T-helper 17 cell (primary cell): ENCODE measurements at regions not wholly inside any gene's neighbourhood (a gene's known extent, or its start where the extent isn't known, plus 50 kb on each side); places are given as distances from the start of the nearest gene placed in this dataset.
"Not testable (repeated sequence)": the region's sequence is repeated elsewhere in the genome, so short reads cannot be mapped to it uniquely, and the experiment has no call there.

ENCODE experiments used
- ATAC-seq: fragments of 150-1000 bp; cut with Tn5 transposase; 2 replicates; pipeline ENCODE4 v1.10.0; 2021; ENCODE audit warnings: mild to moderate bottlenecking, moderate library complexity
- DNase-seq, 3 donors: peaks; one replicate each; pipeline versions ENCODE4 v3.0.0 to v3.0.0-alpha.2; 2020 to 2021
- H3K9me3 ChIP-seq: one replicate; pipeline ENCODE4 v1.7.0; 2013; ENCODE audit warnings: low read length, mild to moderate bottlenecking; ENCODE audit not compliant: control insufficient read depth, poor library complexity, severe bottlenecking
- H3K27ac Mint-ChIP-seq: one replicate; pipeline ENCODE4 v1.8.0; 2022; ENCODE audit warnings: mild to moderate bottlenecking, moderate library complexity, mixed read lengths
- H3K27me3 Mint-ChIP-seq: one replicate; pipeline ENCODE4 v1.8.0; 2022; ENCODE audit warnings: mixed read lengths
- H3K36me3 Mint-ChIP-seq: one replicate; pipeline ENCODE4 v1.8.0; 2022; ENCODE audit warnings: low read depth, mixed read lengths
- H3K4me1 Mint-ChIP-seq: one replicate; pipeline ENCODE4 v1.8.0; 2022; ENCODE audit warnings: mild to moderate bottlenecking, mixed read lengths
- H3K4me3 Mint-ChIP-seq: one replicate; pipeline ENCODE4 v1.8.0; 2022; ENCODE audit warnings: mild to moderate bottlenecking, moderate library complexity, mixed read lengths

- peaks cover 10% of the 10 kb centered on the region for H3K27me3 Mint-ChIP-seq
- H3K36me3 Mint-ChIP-seq = no peaks in the 10 kb centered on the region
- ATAC-seq = no peak
- no peak for DNase-seq
- no peak overlapping the region for H3K27ac Mint-ChIP-seq
- no peaks in the 10 kb centered on the region for H3K9me3 ChIP-seq
- H3K4me1 Mint-ChIP-seq = no peaks in the 10 kb centered on the region
- H3K4me3 Mint-ChIP-seq = no peak overlapping the region
Measured at GRCh38 chr1:213613549-213613948, 374.2 kb upstream of the PROX1 start.

- H3K4me3 Mint-ChIP-seq = no peak overlapping the region
- DNase-seq (no peak), ATAC-seq (no peak)
- H3K9me3 ChIP-seq = no peaks in the 10 kb centered on the region
- no peaks in the 10 kb centered on the region for H3K4me1 Mint-ChIP-seq
- H3K27ac Mint-ChIP-seq = no peak overlapping the region
- H3K36me3 Mint-ChIP-seq = no peaks in the 10 kb centered on the region
- peaks cover 10% of the 10 kb centered on the region for H3K27me3 Mint-ChIP-seq
Measured at GRCh38 chr1:213615226-213615916, 372.4 kb upstream of the PROX1 start.

- H3K4me3 Mint-ChIP-seq = no peak overlapping the region
- no peak for ATAC-seq
- no peak for DNase-seq
- no peaks in the 10 kb centered on the region for H3K9me3 ChIP-seq
- H3K27me3 Mint-ChIP-seq = peaks cover 10% of the 10 kb centered on the region
- no peak overlapping the region for H3K27ac Mint-ChIP-seq
- H3K36me3 Mint-ChIP-seq = no peaks in the 10 kb centered on the region
- H3K4me1 Mint-ChIP-seq = no peaks in the 10 kb centered on the region
Measured at GRCh38 chr1:213617133-213617532, 370.6 kb upstream of the PROX1 start.

- DNase-seq = no peak
- no peaks in the 10 kb centered on the region for H3K4me1 Mint-ChIP-seq
- H3K27ac Mint-ChIP-seq = no peak overlapping the region
- H3K27me3 Mint-ChIP-seq = peaks cover 5% of the 10 kb centered on the region
- ATAC-seq = no peak
- no peaks in the 10 kb centered on the region for H3K36me3 Mint-ChIP-seq
- H3K4me3 Mint-ChIP-seq = no peak overlapping the region
- no peaks in the 10 kb centered on the region for H3K9me3 ChIP-seq
Measured at GRCh38 chr1:213618094-213618493, 369.7 kb upstream of the PROX1 start.

GRCh38 chr1:213619026-213619425 lies 368.7 kb upstream of the PROX1 start:
- Mint-ChIP-seq H3K4me1 (no peaks in the 10 kb centered on the region), H3K4me3 (no peak overlapping the region), H3K36me3 (no peaks in the 10 kb centered on the region), H3K27me3 (peaks cover 5% of the 10 kb centered on the region), H3K27ac (no peak overlapping the region)
- ATAC-seq = no peak
- no peak for DNase-seq
- no peaks in the 10 kb centered on the region for H3K9me3 ChIP-seq

GRCh38 chr1:213621077-213621476 lies 366.7 kb upstream of the PROX1 start:
- no peaks in the 10 kb centered on the region for H3K36me3 Mint-ChIP-seq
- H3K4me3 Mint-ChIP-seq = no peak overlapping the region
- ATAC-seq (no peak), DNase-seq (no peak)
- H3K27me3 Mint-ChIP-seq = no peaks in the 10 kb centered on the region
- H3K9me3 ChIP-seq = no peaks in the 10 kb centered on the region
- H3K27ac Mint-ChIP-seq = no peak overlapping the region
- H3K4me1 Mint-ChIP-seq = no peaks in the 10 kb centered on the region

- H3K27ac Mint-ChIP-seq = no peak overlapping the region
- H3K4me1 Mint-ChIP-seq = no peaks in the 10 kb centered on the region
- DNase-seq = no peak
- H3K4me3 Mint-ChIP-seq = no peak overlapping the region
- H3K27me3 Mint-ChIP-seq = no peaks in the 10 kb centered on the region
- no peaks in the 10 kb centered on the region for H3K9me3 ChIP-seq
- H3K36me3 Mint-ChIP-seq = no peaks in the 10 kb centered on the region
- no peak for ATAC-seq
Measured at GRCh38 chr1:213622365-213623063, 365.3 kb upstream of the PROX1 start.

- DNase-seq (no peak), ATAC-seq (no peak)
- Mint-ChIP-seq H3K4me3 (no peak overlapping the region), H3K4me1 (no peaks in the 10 kb centered on the region), H3K36me3 (no peaks in the 10 kb centered on the region), H3K27ac (no peak overlapping the region), H3K27me3 (no peaks in the 10 kb centered on the region)
- H3K9me3 ChIP-seq = no peaks in the 10 kb centered on the region
Measured at GRCh38 chr1:213623064-213623581, 364.6 kb upstream of the PROX1 start.

- ATAC-seq (no peak), DNase-seq (no peak)
- Mint-ChIP-seq H3K27me3 (no peaks in the 10 kb centered on the region), H3K4me3 (no peak overlapping the region), H3K27ac (no peak overlapping the region), H3K36me3 (no peaks in the 10 kb centered on the region), H3K4me1 (no peaks in the 10 kb centered on the region)
- H3K9me3 ChIP-seq = no peaks in the 10 kb centered on the region
Measured at GRCh38 chr1:213623862-213624261, 363.9 kb upstream of the PROX1 start.

- not testable (repeated sequence) for H3K27ac Mint-ChIP-seq, H3K4me3 Mint-ChIP-seq, DNase-seq, ATAC-seq, H3K9me3 ChIP-seq, H3K27me3 Mint-ChIP-seq, H3K36me3 Mint-ChIP-seq, H3K4me1 Mint-ChIP-seq
Measured at GRCh38 chr1:213636778-213637177, 351.0 kb upstream of the PROX1 start.

- no peaks in the 10 kb centered on the region for H3K36me3 Mint-ChIP-seq
Measured at GRCh38 chr1:213641312-213641711, 346.5 kb upstream of the PROX1 start.

GRCh38 chr1:213643360-213643759 lies 344.4 kb upstream of the PROX1 start:
- no peaks in the 10 kb centered on the region for H3K4me1 Mint-ChIP-seq
- ATAC-seq (no peak), DNase-seq (no peak)
- no peak overlapping the region for H3K27ac Mint-ChIP-seq
- H3K9me3 ChIP-seq = no peaks in the 10 kb centered on the region
- H3K36me3 Mint-ChIP-seq = no peaks in the 10 kb centered on the region
- no peak overlapping the region for H3K4me3 Mint-ChIP-seq
- H3K27me3 Mint-ChIP-seq = peaks cover 7% of the 10 kb centered on the region

More at GRCh38 chr1:213641312-213641711, 346.5 kb upstream of the PROX1 start:
- H3K9me3 ChIP-seq = no peaks in the 10 kb centered on the region
- DNase-seq (no peak), ATAC-seq (no peak)
- H3K4me3 Mint-ChIP-seq = no peak overlapping the region
- H3K4me1 Mint-ChIP-seq = no peaks in the 10 kb centered on the region
- H3K27ac Mint-ChIP-seq = no peak overlapping the region
- H3K27me3 Mint-ChIP-seq = peaks cover 6% of the 10 kb centered on the region

- ATAC-seq (no peak), DNase-seq (no peak)
- H3K36me3 Mint-ChIP-seq = no peaks in the 10 kb centered on the region
- H3K4me1 Mint-ChIP-seq = no peaks in the 10 kb centered on the region
- no peak overlapping the region for H3K27ac Mint-ChIP-seq
- H3K27me3 Mint-ChIP-seq = peaks cover 7% of the 10 kb centered on the region
- no peaks in the 10 kb centered on the region for H3K9me3 ChIP-seq
- no peak overlapping the region for H3K4me3 Mint-ChIP-seq
Measured at GRCh38 chr1:213647864-213648650, 339.7 kb upstream of the PROX1 start.
